CD4-positive, alpha-beta T cell treated with Interleukin-17A for 1 hour (primary cell): ENCODE measurements at regions not wholly inside any gene's neighbourhood (a gene's known extent, or its start where the extent isn't known, plus 50 kb on each side); places are given as distances from the start of the nearest gene placed in this dataset.
A peak's percentile ranks its signal among the peaks of the same experiment; 100 is the strongest.
"Not testable (repeated sequence)": the region's sequence is repeated elsewhere in the genome, so short reads cannot be mapped to it uniquely, and the experiment has no call there.

ENCODE experiments used
- DNase-seq: peaks from one replicate; pipeline ENCODE4 v3.0.0-alpha.2; 2020

DNA sequence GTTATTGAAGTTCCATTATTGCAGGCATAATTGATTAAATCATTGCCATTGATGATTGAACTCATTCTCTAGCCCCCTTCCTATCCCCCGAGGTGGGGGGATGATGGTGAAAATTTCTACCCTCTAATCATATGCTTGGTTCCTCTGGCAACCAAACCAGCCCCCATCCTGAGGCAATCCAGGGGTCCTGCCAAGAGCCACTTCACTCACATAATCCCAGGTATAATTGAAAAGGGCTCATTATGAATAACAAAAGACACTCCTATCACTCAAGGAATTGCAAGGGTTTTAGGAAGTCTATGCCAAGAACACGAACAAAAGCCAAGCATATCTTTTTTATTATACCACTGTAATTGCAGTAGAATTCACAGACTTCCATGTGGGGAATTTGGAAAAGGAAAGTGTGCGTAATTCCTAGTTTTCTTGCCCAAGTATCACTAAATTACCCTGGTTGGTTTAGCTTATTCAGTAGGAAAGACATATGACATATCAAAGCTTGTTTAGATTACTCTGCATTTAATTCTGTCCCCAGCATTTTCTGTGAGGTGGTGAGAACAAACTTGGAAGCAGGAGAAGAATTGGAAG is 130.7 kb upstream of the TAF11L2 start:
- DNase-seq = no peak

DNA sequence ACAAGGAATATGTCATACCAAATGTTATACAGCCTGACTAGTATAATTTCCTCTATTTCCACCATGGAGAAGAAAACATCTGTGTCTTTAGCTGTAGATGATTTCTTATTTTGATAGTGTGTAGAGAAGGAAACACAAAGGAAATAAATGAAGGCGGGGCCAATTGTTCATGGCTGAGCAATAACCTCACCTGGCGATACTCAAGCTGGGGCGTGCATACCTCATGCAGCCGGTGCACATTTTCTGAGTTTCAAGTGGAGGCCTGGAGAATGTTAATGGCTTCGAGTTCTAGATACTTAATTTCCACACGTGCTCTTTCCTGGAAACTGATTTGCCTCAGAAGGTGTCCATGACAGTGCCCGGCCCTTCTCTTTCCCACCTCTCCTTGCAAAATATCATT is 127.4 kb upstream of the TAF11L2 start:
- DNase-seq = no peak

DNA sequence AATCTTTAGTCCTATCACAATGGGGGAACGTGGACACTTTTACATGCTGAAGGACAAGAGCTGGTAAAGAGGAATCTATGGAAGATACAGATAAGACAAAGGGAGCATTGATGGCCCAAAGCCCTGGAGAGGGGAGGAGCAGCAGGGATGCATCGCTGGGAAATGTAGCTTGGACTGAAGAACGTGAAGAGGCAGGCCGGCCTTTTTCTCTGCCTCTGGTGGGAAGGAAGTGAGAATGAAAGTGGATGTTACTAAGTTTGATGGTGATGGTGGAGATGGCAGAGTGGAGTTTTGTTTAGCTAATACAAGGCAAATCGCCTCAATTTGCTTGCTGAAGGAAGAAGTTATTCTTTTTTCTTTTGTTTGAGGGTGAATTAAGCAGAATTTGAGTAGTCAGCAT is 124.6 kb upstream of the TAF11L2 start:
- no peak for DNase-seq

DNA sequence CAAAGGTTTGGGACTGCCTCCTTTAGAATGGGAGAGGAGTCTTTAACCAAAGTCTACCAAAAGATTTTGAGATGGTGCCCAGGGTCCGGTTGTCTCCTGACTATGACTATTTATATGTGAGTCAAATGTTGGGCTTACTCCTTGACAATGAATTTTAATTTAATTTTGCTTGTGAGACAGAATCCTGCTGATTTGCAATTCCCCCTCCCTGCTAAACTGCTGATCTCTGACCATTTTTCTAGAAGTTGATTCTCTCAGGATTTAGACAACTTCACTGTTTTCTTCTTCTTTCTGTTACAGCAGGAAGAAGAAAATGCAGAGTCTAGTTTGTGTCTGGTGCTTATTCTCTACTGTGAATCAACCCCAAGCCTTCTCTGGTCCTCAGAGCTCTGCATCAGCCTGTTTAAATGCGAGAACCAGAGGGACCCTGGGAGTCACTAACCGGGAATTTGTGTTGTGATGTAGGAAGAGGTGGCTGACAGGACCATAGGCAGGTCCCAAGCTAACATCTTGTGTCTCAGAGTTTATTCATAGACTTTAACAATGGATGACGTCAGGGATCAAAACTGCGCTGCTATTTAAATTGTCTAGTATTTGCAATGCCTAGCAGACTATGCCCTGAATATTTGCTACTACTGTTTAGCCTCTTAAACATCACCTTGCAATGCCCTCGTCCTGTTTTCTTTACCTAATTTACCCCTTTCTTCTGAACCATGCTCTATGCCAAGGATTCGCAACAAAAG is 124.0 kb upstream of the TAF11L2 start:
- DNase-seq = no peak

DNA sequence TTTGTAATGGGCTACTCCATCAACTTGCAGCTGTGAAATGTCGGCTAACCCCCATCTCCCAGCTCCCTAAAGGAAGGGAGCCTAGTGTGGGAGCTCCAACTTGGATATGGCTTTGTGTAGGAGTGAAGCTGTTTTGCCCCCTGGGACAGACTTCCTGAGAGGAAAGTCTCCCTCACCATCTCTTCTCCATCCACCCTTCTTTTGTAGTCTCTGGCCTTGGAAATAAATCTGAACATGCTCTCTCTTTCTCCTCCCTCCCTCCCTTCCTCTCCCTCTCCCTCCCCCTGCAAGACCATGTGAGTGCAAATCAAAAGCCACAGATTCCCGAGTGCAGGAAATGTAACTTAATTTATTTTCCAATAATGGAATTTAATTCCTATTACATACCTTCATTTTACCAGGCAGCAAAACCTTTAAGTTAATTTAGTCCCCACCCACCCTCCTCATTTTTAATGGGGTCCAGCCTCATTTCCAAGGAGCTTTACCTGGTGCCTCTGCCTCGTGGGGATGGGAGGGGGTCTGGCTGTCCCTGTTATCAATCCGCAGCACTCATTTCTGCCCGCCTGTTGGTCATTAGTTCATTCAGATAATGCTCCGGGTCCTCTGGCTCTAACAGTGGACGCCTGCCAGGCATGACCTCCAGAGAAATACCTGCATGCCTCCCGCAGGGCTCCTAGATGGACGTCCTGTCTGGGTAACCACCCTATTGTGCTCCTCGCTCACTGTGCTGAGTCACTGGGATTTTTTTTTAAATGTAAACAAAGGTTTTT is 122.9 kb upstream of the TAF11L2 start:
- DNase-seq = no peak

DNA sequence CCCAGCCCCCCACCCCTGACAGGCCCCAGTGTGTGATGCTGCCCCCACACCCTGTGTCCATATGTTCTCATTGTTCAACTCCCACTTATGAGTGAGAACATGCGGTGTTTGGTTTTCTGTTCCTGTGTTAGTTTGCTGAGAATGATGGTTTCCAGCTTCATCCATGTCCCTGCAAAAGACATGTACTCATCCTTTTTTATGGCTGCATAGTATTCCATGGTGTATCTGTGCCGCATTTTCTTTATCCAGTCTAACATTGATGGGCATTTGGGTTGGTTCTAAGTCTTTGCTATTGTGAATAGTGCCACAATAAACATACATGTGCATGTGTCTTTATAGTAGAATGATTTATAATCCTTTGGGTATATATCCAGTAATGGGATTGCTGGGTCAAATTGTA is 122.1 kb upstream of the TAF11L2 start:
- DNase-seq = not testable (repeated sequence)

DNA sequence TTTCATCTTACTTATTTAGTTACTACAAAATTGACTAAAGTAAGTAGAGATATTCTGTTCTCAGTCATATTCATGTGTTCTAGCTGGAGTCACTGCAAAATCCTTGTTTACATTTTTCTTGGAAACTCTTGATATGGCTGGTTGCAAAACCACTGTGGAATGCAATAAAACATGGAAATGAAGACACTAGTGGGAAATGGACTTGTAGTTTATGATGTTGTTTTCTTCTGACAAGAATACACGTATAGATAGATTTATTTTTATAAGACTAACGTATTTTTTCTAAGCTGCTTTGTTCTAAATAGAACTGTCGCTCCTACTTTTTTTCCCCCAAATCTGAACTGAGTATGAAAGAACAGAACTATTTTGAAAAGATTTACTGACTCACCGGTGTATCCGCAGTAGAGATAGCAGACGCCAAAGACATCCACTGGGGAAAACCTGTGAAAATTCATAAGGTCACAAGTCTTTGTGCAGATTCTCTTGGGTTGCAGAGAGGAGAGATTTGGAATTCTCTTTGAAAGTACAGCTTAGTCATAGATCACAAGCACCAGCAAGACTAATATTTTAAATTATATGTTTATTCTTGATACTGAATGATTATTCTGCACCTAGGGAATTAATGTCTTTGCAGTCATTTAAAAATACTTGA is 119.6 kb upstream of the TAF11L2 start:
- DNase-seq = no peak

DNA sequence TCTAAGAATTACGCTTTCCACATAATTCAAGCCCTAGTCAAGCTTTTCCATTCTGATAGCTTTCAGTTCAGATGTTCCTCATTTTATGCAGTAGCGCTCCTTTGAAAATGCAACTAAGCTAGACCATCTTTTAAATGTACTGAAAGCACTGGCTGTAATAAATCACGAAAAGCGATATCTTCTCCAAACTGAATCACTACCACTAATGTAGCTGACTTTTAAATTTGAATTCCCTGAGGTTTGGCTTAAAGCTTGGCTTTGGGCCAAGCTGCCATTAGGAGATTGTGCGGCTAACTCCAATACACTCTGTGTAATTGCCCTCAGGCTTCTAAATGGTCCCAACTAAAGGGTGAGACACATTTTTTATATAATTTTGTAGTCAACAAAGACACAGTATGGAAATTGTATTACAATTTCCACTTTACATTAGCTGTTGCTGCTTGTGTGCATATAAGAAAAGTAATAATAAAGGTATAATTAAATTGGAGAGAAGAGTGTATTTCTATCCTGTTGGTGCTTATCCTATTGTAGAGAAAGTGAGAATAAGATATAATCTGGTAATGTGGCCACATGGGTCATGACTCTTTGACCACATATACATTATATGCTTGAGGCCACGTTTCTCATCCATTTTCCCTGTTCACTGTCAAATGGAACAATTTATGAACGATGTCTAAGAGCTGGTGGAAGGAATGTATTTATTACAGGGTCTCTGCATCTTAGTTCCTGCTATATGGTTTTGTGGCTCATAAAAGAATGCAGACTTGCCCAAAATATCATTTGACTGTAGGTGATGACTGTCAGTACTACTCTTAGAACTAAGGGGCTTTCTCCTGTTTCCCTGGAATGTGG is 118.7 kb upstream of the TAF11L2 start:
- no peak for DNase-seq

DNA sequence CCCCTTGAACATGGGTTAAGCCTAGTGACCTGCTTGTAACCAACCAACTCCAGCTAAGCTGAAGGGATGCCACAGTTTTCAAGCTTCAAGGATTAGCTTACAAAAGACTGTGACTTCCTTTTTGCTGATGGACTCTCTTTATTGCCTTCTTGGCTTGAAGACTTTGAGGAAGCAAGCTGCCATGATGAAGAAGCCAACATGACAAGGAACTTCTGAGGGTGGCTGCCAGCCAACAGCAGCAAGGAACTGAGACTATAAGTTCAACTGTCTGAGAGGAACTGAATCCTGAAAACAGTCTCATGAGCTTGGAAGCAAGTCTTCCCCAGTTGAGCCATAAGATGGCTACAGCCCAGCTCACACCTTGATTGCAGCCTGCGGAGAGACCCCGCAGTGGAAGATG is 116.1 kb upstream of the TAF11L2 start:
- DNase-seq = peak; percentile 8

DNA sequence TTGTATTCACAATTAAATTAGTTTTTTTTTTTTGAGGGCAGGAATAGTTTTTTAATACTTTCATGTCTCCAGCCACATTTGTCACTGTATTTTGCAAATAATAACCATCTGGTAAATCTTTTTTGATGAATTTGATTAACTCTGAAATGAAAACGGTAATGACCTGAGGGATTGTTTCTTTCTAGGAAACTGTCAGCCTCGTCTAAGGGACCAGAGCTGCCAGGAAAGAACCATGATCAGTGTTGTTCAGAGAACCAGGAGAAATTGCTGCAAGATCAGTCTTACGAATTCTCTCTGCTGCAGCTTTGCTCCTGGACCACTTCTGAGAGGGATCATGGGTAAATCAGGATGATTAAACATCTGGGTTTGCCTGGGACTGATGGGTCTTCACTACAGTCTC is 114.5 kb upstream of the TAF11L2 start:
- DNase-seq = no peak

DNA sequence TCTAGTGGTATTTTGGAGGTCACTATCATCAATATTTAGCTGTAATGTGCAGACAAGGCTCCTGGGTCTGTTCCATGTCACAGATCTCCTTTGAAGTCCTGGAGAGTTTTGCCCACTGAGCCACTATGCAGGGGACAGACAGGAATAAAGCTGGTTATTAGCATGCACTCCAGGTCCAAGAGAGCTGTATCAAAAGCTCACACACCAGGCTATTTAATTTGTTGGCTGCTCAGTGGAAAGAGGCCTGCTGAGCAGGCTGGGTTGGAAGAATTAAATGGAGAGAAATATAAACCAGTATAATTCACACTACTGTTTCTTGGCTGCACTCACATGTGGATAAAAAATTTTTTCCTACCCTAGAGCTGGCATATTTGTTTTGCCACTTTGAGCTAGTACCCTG is 113.8 kb upstream of the TAF11L2 start:
- DNase-seq = no peak

DNA sequence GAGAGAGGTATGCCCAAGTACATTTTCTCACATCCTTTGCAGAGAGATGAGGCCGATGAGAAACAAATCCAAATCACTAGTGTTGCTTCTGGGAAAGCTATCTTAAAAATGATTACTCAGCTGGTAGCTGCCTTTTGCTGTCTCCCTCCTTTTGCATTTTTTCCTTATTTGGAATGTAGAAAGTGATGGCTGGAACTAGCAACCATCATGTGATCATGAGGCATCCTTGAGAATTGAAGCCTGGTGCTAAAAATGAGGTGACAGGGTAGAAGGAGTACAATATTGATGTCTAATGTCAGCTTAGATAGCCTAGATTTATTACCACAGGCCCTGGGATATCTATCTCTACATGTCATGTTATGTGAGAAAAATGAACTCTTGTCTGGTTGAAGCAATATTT is 109.3 kb upstream of the TAF11L2 start:
- DNase-seq = no peak

DNA sequence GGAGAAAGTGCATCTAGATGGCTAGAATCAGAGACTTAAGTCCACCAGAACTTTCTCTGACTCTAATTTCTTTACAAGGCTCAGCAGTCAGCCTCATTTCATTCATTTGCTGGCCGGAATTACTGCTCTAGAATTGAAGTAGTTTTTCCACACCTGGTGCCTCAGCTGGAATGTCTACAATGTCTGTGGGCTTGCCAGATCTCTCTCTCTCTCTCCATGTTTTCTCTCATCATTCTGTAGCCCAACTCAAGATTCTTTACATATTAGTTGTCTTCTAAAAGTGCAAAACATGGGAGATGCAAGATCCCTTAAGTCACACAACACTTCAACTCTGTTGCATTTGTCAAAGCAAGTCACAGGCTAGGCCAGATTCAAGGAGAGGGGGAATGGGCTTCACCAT is 103.9 kb upstream of the TAF11L2 start:
- no peak for DNase-seq

DNA sequence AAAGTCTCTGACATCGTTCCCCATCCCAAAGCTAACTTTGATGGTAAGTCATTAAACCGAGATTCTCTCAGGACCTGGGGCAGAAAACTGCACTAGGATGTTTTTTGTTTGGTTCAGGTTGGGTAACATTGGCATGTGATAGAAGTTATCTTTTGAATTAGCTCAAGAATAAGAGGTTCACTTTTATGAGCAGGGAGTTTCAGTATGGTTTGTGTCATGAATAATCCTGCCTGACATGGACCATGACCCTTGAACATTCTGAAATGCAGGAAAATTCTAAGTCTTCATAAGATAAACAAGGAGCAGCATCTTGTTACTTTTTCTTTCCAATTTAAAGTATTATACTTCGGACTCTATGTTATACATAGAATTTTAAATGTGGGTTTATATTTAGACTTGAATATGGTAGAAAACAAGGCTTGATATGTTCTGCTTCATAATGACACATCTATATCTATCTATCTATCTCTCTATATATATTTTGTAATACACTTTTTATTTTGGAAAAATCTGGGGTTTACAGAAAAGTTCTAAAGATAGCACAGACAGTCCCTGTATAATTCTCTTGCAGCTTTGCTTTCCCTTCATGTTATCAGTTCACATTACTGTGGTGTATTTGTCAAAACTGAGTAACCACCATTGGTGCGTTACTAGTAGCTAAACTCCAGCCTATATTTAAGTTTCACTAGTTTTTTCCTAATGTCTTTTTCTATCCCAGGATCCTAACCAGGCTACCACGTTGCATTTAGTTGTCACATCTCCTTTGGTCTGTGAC is 102.7 kb upstream of the TAF11L2 start:
- DNase-seq = no peak

DNA sequence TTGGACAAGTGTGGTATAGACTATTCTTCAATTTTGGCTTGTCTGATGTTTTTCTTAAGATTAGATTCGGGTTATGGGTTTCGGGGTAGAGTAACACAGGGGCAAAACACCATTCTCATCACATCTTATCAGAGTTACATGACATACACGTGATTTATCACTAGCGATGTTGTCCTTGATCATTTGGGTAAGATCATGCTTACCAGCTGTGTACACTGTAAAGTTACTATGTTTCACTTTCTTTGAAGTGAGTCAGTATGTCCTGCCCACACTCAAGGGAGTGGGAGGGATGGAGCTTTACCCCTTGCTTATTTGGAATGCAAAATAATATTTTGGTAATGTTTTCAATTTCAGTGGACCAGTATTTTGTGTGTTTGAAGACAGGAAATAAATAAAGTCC is 101.8 kb upstream of the TAF11L2 start:
- no peak for DNase-seq

DNA sequence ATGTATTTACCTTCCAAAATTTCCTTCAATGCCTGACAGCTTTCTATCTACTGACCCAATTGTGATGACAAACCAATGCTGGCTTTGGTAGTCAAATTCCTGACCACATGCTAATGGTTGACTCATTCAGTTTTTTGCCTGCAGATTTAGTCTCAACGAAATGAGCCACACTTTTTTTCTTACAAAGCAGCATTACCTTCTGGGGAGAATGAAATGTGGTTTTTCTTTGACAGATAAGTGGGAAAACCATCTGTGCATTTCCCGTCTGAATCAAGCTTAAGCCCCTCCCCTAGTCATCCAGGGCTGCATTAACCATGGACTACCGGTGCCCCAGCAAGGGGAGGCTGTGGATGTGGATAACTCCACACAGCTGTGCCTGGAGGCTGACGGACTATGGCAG is 99.6 kb upstream of the TAF11L2 start:
- no peak for DNase-seq

DNA sequence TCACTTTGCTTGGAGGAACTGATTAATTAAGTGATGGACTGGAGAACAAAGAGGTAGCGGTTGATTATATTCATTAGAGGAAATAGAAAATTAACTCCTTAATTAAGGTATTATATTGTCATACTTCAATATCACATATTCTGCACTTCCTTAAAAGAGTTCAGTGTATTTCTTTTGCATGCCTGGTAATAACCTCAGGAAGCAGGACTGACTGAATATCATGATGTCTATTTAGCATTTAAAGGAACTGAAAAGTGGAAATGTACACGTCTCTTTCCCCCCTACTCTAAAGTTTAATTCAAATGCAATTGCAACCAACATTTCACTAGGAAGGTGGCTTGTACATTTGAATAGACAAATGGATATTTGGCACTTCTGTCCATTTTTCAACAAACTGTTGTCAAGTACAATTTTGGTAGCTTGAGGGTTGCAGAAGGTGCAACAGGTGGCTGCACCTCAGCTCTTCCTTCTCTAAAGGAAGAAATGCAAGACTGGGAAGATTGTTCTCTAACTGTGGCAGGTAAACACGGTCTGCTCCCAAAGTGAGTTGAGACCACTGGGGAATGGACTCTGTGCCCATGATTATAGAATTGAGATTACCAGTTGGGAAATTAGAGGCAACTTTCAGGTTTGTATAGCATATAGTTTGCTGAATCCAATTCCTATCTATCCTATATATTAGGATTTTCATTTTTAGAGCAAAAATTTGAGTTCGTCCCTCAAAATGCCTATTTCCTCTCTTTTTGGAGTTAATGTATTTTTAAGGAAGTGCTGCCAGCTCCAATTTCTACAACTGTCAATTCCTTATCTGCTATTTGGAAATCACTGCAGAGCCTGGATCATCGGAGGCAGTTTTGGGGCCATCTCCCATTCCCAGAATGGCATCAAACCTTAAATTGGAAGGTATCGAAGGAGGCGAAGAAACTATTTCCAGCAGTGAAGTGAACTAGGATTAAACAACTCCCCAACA is 98.9 kb upstream of the TAF11L2 start:
- no peak for DNase-seq

DNA sequence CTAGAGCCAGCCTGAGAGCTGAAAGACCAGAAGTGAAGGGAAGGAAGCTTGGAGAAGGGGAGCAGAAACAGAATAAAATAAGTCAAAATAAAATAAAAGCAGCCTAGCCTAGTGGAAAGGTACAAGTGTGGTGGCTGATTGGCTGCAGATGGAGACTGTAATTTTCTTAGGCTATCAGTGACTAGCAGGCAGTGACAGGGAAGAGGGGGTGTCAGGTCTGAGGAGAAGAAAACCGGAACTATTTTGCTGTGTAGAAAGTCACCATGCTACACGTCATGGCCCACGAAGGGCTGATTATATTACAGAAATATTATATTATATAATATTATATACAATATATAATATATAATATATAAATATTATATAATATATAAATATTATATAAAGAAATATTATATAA is 98.1 kb upstream of the TAF11L2 start:
- DNase-seq = no peak

DNA sequence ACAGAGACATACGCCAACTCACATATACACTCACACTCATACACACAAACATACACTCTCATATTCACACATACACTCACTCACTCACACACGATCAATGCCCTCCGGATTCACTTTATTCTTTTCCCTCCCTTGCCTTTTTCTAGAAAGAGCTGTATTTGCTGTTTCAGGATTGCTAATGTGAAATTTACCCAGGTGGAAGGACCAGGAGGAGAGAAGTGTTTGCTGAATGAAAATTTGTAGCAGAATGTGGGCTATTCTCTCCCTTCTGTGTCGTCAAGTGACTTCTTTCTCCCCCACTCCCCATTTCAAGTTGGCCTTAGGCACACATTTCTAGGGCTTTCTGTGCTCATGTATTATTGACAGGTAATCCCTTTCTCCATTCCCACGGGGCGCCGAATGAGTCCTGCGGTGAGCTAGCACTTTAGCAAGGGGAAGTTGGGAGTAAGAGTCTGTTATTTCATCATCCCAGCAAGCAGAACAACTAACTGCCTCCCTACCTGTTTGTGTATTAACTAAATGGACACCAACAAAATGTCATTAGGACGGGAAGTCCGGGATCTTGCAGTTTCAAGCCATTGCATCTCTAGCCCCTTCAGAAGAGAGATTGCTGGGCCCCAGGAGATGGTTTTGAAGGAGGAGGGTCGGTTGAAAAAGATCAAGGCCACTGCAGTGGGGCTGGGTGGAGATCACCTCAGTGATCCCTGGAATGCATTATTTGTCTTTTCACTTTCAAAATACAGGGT is 97.1 kb upstream of the TAF11L2 start:
- no peak for DNase-seq
